Suprapubic skin (tissue), 4 donors: ENCODE measurements at regions not wholly inside any gene's neighbourhood (a gene's known extent, or its start where the extent isn't known, plus 50 kb on each side); places are given as distances from the start of the nearest gene placed in this dataset.

Experiments used
- DNase-seq, 2 donors: peaks; one replicate each; pipeline ENCODE4 v3.0.0-alpha.2; 2019; ENCODE audit warnings: low spot score in 2 of 2
- H3K27ac ChIP-seq: fragments of 200-600 bp; sonication (generic); one replicate; pipeline ENCODE4 v1.5.1; 2019
- H3K27me3 ChIP-seq: fragments of 200-600 bp; sonication (generic); one replicate; pipeline ENCODE4 v1.5.1; 2019
- H3K36me3 ChIP-seq: fragments of 200-600 bp; sonication (generic); one replicate; pipeline ENCODE4 v1.5.1; 2019
- H3K4me1 ChIP-seq: fragments of 200-600 bp; sonication (generic); one replicate; pipeline ENCODE4 v1.5.1; 2019
- H3K4me3 ChIP-seq: fragments of 200-600 bp; sonication (generic); one replicate; pipeline ENCODE4 v1.5.1; 2019; ENCODE audit warnings: mild to moderate bottlenecking
- H3K9me3 ChIP-seq: fragments of 200-600 bp; sonication (generic); one replicate; pipeline ENCODE4 v1.5.1; 2019
- CTCF ChIP-seq, 2 donors: fragments of 200-600 bp in 1 of 2; fragments of 450-650 bp in 1 of 2; sonication (generic) in 1 of 2; IDR thresholded peaks; one replicate each; pipeline ENCODE4 v1.5.1; 2016 to 2019; ENCODE audit warnings: antibody characterized with exemption in 2 of 2, mild to moderate bottlenecking in 1 of 2, moderate library complexity in 1 of 2
- EP300 ChIP-seq: sonication (generic); formaldehyde crosslinking; IDR thresholded peaks from one replicate; pipeline ENCODE4 v1.6.1; 2017; ENCODE audit warnings: antibody characterized with exemption
- POLR2A ChIP-seq, 2 donors: fragments of 450-650 bp; IDR thresholded peaks; one replicate each; pipeline ENCODE4 v1.6.1; 2017; ENCODE audit warnings: antibody characterized with exemption in 2 of 2, mild to moderate bottlenecking in 2 of 2, moderate library complexity in 2 of 2
- POLR2AphosphoS5 ChIP-seq, 3 donors: sonication (generic); formaldehyde crosslinking; IDR thresholded peaks; one replicate each; pipeline ENCODE4 v1.6.1; 2017; ENCODE audit warnings: antibody characterized with exemption in 3 of 3
- WGBS: methylation state at CpG from one replicate; pipeline ENCODE4 v1.1.5; 2018; 5-methylcytosine and 5-hydroxymethylcytosine counted together

- H3K27me3 ChIP-seq: peaks cover 17% of the 10 kb centered on the region
- no peak overlapping the region for H3K4me3 ChIP-seq
- H3K36me3 ChIP-seq: no peaks in the 10 kb centered on the region
- no peaks in the 10 kb centered on the region for H3K9me3 ChIP-seq
- H3K27ac ChIP-seq: no peak overlapping the region
- H3K4me1 ChIP-seq: no peaks in the 10 kb centered on the region
- peak in 1 of 2 donors; percentile 8 for DNase-seq
- 81% methylated on average over 2 of the region's 2 CpGs for WGBS
- no peak for TF ChIP-seq POLR2A (IDR thresholded peaks at IDR 0.05)
- no peak for TF ChIP-seq CTCF (IDR thresholded peaks at IDR 0.05)
- no peak for TF ChIP-seq EP300
- TF ChIP-seq POLR2AphosphoS5 (IDR thresholded peaks at IDR 0.05): no peak
Measured at GRCh38 chr17:5947701-5948180, 122.4 kb upstream of the WSCD1 start.

DNA sequence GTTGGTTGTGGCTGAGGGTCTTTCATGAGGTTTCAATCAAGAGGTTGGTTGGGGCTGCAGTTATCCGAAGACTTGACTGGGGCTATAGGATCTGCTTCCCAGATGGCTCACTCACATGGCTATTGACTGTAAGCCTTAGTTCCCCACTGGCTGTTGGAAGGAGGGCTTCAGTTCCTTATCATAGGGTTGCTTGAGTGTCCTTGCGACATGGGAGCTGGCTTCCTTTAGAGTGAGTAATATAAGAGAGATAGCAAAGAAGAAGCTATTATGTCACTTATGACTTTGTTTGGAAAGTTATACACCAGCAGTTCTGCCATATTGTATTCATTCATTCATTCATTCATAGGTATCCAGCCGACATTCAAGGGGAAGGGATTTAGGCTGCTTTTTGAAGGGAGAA, 121.4 kb upstream of the WSCD1 start:
- Histone ChIP-seq H3K4me1 (no peaks in the 10 kb centered on the region), H3K27ac (no peak overlapping the region), H3K36me3 (no peaks in the 10 kb centered on the region), H3K4me3 (no peak overlapping the region), H3K27me3 (peaks cover 7% of the 10 kb centered on the region), H3K9me3 (no peaks in the 10 kb centered on the region)
- peak in 1 of 2 donors; percentile 4 for DNase-seq
- TF ChIP-seq CTCF (IDR thresholded peaks at IDR 0.05) (no peak), EP300 (no peak), POLR2A (IDR thresholded peaks at IDR 0.05) (no peak), POLR2AphosphoS5 (IDR thresholded peaks at IDR 0.05) (no peak)
- WGBS: 92% methylated on average over 3 of the region's 3 CpGs

DNA sequence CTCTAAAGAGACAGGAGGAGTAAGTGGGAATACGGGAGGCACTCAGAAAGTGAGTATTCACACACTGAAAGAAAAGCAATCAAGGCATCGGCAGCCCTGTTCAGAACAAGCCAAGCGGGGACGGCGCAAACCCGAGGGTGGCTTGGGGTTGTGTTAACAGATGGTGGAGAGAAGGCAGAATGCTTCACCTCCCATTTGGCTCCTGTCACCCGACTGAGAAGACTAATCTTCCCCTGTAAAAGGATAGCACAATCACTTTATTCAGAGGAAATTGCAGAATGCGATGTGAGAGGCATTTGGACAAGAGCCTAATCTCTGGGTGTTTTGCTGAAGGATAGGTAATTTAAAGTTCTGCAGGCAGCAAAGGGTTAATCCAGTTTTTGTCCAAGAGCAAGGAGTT, 119.3 kb upstream of the WSCD1 start:
- peak in 1 of 2 donors; percentile 44 for DNase-seq
- TF ChIP-seq POLR2AphosphoS5 (IDR thresholded peaks at IDR 0.05) (no peak), CTCF (IDR thresholded peaks at IDR 0.05) (no peak), EP300 (no peak), POLR2A (IDR thresholded peaks at IDR 0.05) (no peak)
- Histone ChIP-seq H3K27ac (no peak overlapping the region), H3K9me3 (no peaks in the 10 kb centered on the region), H3K4me1 (no peaks in the 10 kb centered on the region), H3K4me3 (no peak overlapping the region), H3K36me3 (no peaks in the 10 kb centered on the region), H3K27me3 (peaks cover 6% of the 10 kb centered on the region)
- WGBS: 36% methylated on average over 8 of the region's 8 CpGs

- Histone ChIP-seq H3K27me3 (peaks cover 6% of the 10 kb centered on the region), H3K9me3 (no peaks in the 10 kb centered on the region), H3K36me3 (no peaks in the 10 kb centered on the region), H3K27ac (no peak overlapping the region), H3K4me1 (no peaks in the 10 kb centered on the region), H3K4me3 (no peak overlapping the region)
- no peak for TF ChIP-seq POLR2AphosphoS5 (IDR thresholded peaks at IDR 0.05)
- TF ChIP-seq EP300: no peak
- TF ChIP-seq CTCF (IDR thresholded peaks at IDR 0.05): no peak
- no peak for TF ChIP-seq POLR2A (IDR thresholded peaks at IDR 0.05)
- WGBS: 74% methylated on average over 3 of the region's 3 CpGs
- no peak for DNase-seq
Measured at GRCh38 chr17:5951912-5952311, 118.3 kb upstream of the WSCD1 start.

DNA sequence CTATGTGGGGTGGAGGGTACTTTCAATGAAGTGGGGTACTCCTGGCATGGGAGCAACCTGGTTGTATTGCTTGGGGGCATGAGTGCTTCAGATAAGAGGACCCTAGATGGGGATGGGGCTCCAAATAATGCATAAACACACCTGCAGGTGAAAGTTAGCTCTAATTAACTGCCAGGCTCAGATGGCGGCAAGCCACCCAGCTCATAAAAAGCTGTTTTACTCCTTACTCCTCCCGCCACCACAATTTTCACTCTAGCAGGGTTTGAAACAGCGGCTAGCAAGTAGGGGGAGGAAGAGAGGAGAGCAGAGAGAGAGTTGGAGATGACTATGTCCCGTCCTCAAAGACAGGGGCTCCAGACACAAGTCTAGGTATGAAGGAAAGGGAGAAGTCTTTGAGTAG, 117.7 kb upstream of the WSCD1 start:
- WGBS: 64% methylated on average over 4 of the region's 4 CpGs

More for the DNA sequence above, 117.7 kb upstream of the WSCD1 start:
- no peak for TF ChIP-seq POLR2AphosphoS5 (IDR thresholded peaks at IDR 0.05)
- TF ChIP-seq EP300: no peak
- TF ChIP-seq CTCF (IDR thresholded peaks at IDR 0.05): no peak
- no peak for TF ChIP-seq POLR2A (IDR thresholded peaks at IDR 0.05)
- H3K4me3 ChIP-seq: no peak overlapping the region
- peak in 1 of 2 donors; percentile 15 for DNase-seq
- H3K27ac ChIP-seq: no peak overlapping the region
- no peaks in the 10 kb centered on the region for H3K9me3 ChIP-seq
- no peaks in the 10 kb centered on the region for H3K36me3 ChIP-seq
- H3K4me1 ChIP-seq: no peaks in the 10 kb centered on the region
- peaks cover 3% of the 10 kb centered on the region for H3K27me3 ChIP-seq
